ENCODE measurements at regions not wholly inside any gene's neighbourhood (a gene's known extent, or its start where the extent isn't known, plus 50 kb on each side); places are given as distances from the start of the nearest gene placed in this dataset.

DNA sequence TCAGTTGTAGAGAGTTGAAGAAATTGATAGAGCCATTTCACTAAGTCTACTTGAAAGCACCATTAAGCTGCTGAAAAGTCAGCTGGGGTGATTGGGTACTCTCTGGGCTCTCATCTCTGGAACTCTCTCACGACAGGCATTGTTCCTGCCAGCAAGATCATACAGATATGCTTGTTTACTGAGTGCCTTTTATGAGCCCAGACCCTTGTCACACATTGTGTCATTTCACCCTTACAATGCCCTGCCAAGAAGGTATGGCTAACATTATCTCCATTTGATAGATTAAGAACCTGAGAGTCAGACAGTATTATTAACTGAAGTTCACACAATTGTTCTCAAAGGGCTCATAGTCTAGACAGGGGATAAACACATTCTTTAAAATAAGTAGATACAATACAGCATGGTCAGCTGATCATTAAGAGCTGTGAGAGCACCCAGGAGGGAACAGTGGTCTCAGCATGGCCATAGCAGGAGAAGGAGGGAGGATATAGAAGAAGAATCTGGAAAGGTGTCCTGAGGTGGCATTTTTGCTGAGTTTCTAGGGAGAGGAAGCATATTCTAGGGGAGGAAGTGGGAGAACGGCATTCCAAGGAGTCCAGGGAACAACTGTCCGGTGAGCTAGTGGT, 580.5 kb downstream of the INSC start:
- DNase-seq (ENCODE audit: low read depth in 2 of 2), result no peak

DNA sequence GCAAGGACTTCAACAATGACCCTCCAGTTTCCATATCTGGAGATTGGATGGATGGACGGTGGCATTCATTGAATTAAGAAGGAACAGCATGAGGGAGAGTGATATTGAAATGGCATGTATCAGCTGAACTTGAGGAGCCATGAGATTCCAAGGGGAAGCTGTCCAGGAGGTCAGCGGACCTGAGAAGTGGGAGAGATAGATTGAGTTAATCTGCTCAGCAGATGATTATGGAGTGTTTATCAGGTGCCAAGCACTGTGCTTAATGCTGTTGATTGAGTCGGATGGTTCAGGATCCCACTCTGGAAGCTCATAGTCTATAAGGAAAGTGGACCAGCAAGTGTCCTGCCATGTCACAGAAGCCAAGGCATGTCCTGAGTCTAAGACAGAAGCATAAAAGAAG, 581.3 kb downstream of the INSC start:
- no peak for DNase-seq (ENCODE audit: low read depth in 2 of 2)

GRCh38 chr11:15697437-15698236, 582.9 kb downstream of the INSC start:
- DNase-seq (ENCODE audit: low read depth in 2 of 2), result no peak

DNA sequence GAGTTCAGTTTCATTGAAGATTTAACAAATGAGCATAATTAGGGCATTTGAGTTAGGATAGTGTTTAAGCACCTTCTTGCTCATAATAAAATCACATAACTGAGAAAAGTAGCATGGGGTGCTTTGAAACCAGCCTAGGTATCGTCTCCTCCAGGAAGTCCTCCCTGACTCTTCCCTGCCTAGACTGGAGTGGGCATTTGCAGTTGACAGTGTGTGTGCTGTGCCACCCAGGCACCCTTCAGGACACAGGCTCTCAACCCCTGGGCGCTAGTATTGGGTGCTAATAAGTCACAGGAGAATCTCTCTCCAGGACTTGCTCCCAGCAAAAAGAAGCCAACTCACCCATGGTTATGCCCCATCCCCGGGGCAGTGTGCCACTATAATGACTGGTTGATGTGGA, 584.1 kb downstream of the INSC start:
- DNase-seq (ENCODE audit: low read depth in 2 of 2), result no peak

DNA sequence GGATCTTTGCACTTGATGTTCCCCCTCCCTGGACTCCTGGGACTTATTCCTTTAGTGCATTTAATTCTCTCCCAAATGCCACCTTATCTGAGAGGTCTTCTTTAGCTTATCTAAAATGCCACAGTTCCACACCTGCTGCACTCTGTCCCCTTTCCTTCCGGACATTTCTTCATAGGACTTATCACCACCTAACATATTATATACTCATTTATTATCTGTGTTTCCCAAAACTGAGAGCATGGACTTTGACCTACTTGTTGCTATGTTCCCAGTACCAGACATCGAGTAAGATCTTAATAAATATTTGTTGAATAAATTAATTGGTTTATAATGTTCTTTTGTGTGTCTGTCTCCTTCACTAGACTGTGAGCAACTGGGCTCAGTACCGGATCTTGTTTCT, 585.3 kb downstream of the INSC start:
- DNase-seq (ENCODE audit: low read depth in 2 of 2), result no peak

DNA sequence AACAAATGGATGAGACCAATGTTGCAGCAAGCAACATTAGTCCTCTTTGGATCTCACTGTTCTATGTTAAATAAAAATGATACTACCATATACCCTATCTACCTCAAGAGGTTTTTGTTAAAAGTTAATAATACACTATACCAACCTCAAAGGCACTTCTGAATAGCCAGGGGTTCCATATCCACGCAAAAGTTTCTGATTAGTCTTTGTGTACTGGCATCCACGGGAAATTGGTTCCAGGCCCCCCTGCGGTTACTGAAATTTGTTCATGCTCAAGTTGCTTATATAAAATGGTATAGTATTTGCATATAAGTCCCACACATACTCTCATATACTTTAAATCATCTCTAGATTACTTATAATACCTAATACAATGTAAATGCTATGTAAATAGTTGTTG, 585.7 kb downstream of the INSC start:
- DNase-seq (ENCODE audit: low read depth in 2 of 2), result no peak

GRCh38 chr11:15704064-15704463, 589.3 kb downstream of the INSC start:
- DNase-seq (ENCODE audit: low read depth in 2 of 2), result no peak

GRCh38 chr11:15704556-15704955, 589.8 kb downstream of the INSC start:
- DNase-seq (ENCODE audit: low read depth in 2 of 2), result no peak

DNA sequence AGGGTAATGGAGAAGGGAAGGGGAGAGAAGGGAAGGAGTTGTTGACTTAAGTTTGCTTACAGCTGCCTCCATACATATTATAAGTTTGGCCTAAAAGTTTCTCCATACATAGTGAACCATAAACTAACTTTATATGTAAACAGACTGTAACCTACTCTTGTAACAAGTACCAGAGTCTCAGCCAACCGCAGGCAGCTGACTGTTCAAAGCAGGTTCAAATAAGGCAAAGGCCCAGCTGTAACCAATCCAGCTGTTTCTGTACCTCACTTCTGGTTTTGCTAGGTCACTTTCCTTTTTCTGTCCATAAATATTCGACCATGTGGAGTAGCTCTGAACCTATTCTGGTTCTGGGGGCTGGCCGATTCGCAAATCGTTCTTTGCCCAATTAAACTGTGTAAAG, 591.2 kb downstream of the INSC start:
- DNase-seq (ENCODE audit: low read depth in 2 of 2), result no peak

DNA sequence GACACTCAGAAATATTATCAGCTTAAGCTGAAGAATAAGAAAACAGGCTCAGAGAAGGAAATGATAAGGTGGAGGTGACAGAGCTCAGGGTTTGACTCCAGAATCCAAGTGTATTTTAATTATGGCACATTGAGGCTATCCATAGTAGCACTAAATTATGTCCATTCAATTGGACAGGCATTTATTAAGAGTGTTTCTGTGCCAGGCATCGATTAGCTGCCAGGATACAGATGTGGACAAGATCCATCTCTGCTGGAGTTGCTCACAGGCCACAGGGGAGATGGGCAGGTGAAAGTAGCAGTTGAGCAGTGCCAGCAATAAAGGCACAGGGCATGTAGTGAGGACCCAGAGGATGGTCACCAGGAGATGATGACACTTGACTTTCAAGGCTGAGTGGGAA, 592.5 kb downstream of the INSC start:
- DNase-seq (ENCODE audit: low read depth in 2 of 2), result no peak

DNA sequence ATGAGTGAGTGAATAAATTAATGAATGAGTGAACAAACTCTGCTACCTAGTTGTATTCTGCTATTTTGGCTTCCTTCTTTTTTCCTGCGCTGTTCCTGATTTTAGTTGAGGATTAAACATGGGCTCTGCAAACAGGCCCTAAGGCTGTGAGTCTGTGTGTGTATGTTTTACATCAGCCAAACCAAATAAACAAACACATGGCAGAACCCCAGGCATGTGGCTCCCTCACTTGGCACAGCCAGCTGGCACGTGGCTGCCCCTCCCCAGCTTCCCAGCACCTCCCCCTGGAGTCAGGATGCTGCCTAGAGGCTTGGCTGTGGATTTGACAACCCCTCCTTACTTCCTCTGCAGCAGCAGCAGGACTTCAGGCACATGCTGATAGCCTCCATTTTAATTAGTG, 593.2 kb downstream of the INSC start:
- DNase-seq (ENCODE audit: low read depth in 2 of 2), result no peak

DNA sequence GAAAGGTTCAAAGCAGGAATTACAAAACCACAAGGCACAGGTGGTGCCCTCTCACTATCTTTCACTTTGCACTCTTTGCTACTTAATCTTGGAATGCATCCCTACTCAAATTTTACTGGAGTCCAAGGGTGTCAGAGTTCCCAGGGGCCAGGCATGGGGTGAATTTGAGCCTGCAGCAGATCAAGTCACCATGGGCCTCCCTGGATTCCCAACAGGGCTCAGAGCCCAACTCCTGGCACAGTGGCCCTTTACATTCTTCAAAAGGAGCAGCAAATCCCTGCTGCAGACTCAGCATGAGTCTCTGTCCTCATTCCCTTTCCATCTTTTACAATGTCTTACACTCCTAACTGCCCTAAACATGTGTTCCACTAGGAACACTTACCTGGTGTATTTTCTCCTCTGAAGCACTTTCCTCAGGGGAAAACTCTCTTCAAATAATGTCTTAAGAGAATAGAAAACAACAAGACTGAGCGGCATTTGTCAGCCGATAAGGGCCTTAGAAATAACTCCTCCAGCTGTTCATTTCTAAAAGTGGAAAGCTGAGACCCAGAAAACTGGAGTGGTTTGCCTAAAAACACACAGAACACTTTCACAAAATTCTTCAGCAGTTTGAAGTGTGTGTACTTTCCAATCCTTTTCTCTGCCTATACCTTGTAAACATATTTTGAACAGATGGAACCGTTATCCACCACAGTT, 596.0 kb downstream of the INSC start:
- no peak for DNase-seq (ENCODE audit: low read depth in 2 of 2)

DNA sequence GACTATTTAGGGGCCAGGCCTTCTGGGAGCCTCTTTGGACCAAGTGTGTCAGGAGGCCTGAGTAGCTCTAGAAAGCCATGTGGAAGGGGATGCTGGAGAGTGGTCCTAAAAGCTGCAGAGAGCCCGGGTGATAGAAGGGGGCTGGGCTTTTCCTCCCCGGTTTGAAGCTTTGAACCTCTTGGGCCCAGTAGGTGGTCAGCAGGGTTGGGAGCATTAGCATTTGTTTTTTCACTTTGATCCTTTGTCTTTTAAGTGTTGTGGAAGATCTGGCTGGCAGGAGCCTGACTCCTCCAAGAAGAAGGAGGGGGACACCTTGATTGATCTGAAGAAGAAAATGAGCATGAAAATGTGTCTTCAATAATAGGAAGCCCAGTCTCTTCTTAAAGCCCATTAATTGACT, 596.6 kb downstream of the INSC start:
- no peak for DNase-seq (ENCODE audit: low read depth in 2 of 2)

- no peak for DNase-seq (ENCODE audit: low read depth in 2 of 2)
Observed at GRCh38 chr11:15714641-15715399, 600.1 kb downstream of the INSC start.

DNA sequence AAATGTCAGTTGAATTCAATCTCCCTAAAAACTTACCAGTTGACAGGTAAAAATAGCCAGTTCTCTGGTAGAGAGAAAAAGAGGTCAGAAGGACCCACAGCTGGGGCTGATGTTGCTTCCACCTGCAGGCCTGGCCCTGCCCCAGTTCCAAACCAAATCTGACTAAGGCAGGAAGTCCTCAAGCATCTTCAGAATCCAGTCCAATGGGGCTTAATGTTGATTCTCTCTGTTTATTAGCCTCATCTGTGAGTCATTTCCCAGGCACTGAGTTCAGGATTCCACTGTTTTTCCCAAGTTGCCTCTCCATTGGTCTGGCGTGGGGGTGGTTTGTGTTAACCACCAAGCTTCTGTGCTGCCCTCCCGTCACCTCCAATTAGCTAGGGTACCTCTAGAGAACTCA, 601.8 kb downstream of the INSC start:
- DNase-seq (ENCODE audit: low read depth in 2 of 2), result no peak

- DNase-seq (ENCODE audit: low read depth in 2 of 2), result no peak
Observed at GRCh38 chr11:15720460-15720859, 605.7 kb downstream of the INSC start.

GRCh38 chr11:15723966-15724365, 609.2 kb downstream of the INSC start:
- DNase-seq (ENCODE audit: low read depth in 2 of 2), result no peak

- DNase-seq (ENCODE audit: low read depth in 2 of 2), result no peak
Observed at GRCh38 chr11:15724601-15725000, 609.9 kb downstream of the INSC start.

DNA sequence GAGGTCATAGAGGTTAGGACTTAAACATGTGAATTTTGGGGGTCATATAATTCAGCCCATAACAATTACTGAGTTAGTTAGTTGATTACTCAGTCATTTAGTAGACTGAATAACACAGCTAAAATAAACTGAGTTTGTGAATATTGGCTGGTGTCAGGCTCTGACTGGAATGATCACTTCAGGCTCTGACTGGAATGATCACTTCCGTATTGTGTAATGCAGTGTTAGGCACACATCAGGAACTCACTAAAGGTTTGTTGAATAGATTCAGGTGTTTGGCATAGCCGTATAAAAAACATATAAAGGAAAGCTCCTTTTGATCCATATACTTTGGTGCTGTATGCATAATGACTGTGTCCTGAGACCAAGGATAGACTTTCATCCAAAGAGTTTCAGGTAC, 610.5 kb downstream of the INSC start:
- no peak for DNase-seq (ENCODE audit: low read depth in 2 of 2)

GRCh38 chr11:15726221-15726746, 611.6 kb downstream of the INSC start:
- no peak for DNase-seq (ENCODE audit: low read depth in 2 of 2)

GRCh38 chr11:15726893-15727519, 612.3 kb downstream of the INSC start:
- DNase-seq (ENCODE audit: low read depth in 2 of 2), result no peak

DNA sequence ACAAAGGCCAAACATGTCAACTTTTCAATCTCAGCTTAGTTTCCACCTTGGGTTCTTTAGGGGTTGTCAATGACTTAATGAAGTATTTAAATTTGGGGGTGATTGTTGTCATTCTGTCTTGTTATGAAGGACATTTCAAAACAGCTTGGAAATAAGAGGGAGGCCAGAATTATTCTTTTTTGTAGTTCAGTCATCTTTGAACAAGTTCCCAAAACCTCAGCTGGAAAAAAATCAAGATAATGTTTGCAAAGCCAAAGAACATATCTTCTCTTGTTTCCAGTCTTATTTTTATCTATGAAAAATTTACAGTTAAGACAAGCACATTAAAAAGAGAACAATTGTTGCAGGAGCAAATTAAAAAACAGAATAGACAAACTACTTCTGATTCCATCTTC, 612.8 kb downstream of the INSC start:
- DNase-seq (ENCODE audit: low read depth in 2 of 2), result no peak
